ENCODE measurements at regions not wholly inside any gene's neighbourhood (a gene's known extent, or its start where the extent isn't known, plus 50 kb on each side); places are given as distances from the start of the nearest gene placed in this dataset.

DNA sequence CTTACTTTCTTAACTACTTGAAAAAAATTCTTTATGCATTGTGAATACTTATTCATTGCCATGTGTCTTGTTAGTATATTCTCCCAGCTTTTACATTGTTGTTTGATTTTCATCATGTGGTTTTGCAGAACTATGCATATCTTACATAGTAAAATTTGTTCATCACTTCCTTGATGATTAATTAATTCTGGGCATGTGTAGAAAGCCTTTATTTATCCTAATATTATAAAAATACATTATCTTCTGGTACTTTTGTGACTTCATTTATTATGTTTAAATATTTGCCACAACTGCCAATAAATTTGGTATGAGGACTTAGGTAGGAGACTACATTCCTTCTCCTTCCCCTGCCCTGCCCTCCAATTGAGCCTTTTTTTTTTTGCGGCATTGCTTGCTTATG is 166.0 kb upstream of the ZNF32 start:
- no peak for TF ChIP-seq POLR2AphosphoS5 (IDR thresholded peaks at IDR 0.05)
- TF ChIP-seq POLR2A (IDR thresholded peaks at IDR 0.05; ENCODE audit: low read depth), result no peak
- TF ChIP-seq, protein P1, sequence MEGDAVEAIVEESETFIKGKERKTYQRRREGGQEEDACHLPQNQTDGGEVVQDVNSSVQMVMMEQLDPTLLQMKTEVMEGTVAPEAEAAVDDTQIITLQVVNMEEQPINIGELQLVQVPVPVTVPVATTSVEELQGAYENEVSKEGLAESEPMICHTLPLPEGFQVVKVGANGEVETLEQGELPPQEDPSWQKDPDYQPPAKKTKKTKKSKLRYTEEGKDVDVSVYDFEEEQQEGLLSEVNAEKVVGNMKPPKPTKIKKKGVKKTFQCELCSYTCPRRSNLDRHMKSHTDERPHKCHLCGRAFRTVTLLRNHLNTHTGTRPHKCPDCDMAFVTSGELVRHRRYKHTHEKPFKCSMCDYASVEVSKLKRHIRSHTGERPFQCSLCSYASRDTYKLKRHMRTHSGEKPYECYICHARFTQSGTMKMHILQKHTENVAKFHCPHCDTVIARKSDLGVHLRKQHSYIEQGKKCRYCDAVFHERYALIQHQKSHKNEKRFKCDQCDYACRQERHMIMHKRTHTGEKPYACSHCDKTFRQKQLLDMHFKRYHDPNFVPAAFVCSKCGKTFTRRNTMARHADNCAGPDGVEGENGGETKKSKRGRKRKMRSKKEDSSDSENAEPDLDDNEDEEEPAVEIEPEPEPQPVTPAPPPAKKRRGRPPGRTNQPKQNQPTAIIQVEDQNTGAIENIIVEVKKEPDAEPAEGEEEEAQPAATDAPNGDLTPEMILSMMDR (IDR thresholded peaks at IDR 0.05), result no peak
